ENCODE measurements at regions not wholly inside any gene's neighbourhood (a gene's known extent, or its start where the extent isn't known, plus 50 kb on each side); places are given as distances from the start of the nearest gene placed in this dataset.

DNA sequence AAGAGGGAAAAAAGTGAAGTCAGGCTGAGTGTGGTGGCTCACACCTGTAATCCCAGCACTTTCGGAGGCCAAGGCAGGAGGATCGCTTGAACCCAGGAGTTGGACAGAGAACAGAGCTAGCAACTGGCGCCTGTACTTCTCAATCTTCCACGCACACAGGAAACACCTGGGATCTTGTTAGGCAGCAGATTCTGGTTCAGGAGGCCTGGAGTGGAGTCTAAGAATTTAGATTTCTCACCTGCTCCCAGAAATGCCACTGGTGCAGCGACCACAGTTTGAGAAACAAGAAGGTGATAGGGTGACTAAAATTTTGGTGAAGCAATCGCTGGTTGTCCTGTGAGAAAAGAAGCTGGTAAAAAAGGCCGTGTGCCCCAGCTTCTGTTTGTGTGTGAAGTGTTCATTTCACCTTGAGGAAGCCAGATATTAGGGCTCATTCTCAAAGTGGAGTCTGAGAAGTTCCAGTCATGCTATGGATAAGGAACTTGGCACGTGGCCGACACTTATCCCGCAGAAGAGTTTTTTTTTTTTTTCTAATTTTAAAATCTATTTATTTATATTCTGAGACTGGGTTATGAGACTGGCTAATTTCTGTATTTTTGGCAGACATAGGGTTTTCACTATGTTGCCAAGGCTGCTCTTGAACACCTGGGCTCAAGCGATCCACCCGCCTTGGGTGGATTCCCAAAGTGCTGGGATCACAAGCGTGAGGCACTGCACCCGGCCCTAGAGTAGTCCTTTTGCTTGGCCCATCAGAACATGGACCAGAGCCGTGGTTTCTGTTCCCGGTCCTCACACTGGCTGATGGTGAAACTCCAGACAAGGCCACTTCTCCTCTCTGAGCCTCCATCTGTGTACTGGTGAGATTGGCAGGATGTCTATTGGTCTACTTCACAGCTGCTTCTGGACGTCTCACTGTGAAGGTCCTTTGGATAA, 324.6 kb upstream of the PROK2 start (continued):
- TF ChIP-seq, protein P1, sequence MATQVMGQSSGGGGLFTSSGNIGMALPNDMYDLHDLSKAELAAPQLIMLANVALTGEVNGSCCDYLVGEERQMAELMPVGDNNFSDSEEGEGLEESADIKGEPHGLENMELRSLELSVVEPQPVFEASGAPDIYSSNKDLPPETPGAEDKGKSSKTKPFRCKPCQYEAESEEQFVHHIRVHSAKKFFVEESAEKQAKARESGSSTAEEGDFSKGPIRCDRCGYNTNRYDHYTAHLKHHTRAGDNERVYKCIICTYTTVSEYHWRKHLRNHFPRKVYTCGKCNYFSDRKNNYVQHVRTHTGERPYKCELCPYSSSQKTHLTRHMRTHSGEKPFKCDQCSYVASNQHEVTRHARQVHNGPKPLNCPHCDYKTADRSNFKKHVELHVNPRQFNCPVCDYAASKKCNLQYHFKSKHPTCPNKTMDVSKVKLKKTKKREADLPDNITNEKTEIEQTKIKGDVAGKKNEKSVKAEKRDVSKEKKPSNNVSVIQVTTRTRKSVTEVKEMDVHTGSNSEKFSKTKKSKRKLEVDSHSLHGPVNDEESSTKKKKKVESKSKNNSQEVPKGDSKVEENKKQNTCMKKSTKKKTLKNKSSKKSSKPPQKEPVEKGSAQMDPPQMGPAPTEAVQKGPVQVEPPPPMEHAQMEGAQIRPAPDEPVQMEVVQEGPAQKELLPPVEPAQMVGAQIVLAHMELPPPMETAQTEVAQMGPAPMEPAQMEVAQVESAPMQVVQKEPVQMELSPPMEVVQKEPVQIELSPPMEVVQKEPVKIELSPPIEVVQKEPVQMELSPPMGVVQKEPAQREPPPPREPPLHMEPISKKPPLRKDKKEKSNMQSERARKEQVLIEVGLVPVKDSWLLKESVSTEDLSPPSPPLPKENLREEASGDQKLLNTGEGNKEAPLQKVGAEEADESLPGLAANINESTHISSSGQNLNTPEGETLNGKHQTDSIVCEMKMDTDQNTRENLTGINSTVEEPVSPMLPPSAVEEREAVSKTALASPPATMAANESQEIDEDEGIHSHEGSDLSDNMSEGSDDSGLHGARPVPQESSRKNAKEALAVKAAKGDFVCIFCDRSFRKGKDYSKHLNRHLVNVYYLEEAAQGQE (IDR thresholded peaks at IDR 0.05; ENCODE audit: low read depth, low read length): no peak
- TF ChIP-seq TEAD4 (IDR thresholded peaks at IDR 0.05; ENCODE audit: borderline replicate concordance, insufficient read depth) (no peak), RFX5 (IDR thresholded peaks at IDR 0.05; ENCODE audit: low read length) (no peak), FOXJ3 (CRISPR knock-in tag; IDR thresholded peaks at IDR 0.05) (no peak), ELF1 (IDR thresholded peaks at IDR 0.05) (no peak), JUND (IDR thresholded peaks at IDR 0.05) (no peak)
- TF ChIP-seq, protein P2, sequence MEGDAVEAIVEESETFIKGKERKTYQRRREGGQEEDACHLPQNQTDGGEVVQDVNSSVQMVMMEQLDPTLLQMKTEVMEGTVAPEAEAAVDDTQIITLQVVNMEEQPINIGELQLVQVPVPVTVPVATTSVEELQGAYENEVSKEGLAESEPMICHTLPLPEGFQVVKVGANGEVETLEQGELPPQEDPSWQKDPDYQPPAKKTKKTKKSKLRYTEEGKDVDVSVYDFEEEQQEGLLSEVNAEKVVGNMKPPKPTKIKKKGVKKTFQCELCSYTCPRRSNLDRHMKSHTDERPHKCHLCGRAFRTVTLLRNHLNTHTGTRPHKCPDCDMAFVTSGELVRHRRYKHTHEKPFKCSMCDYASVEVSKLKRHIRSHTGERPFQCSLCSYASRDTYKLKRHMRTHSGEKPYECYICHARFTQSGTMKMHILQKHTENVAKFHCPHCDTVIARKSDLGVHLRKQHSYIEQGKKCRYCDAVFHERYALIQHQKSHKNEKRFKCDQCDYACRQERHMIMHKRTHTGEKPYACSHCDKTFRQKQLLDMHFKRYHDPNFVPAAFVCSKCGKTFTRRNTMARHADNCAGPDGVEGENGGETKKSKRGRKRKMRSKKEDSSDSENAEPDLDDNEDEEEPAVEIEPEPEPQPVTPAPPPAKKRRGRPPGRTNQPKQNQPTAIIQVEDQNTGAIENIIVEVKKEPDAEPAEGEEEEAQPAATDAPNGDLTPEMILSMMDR (IDR thresholded peaks at IDR 0.05): no peak
- TF ChIP-seq, protein P3, sequence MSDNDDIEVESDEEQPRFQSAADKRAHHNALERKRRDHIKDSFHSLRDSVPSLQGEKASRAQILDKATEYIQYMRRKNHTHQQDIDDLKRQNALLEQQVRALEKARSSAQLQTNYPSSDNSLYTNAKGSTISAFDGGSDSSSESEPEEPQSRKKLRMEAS (IDR thresholded peaks at IDR 0.05; ENCODE audit: low read depth): no peak

DNA sequence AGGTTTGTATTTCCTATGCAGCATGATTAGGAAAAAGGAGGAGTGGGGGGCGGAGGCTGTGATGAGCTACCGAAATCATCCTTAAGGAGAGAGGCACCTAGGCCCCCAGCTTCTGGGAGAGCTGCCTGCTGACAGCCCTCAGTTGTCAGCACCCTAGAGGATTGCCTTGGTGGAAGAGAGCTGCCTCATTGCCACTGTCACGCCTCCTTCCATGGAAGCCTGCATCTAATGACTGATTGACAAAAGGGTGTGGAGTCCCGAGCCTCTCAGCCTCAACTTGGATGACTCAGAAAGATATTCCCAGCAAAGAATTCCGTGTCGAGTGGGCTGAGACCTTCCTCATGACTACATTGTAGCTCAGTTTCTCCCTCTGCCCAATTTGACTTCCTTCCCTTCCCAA, 320.4 kb upstream of the PROK2 start:
- Histone ChIP-seq H4K20me1 (ENCODE audit: insufficient read depth) (no peaks in the 10 kb centered on the region), H3K9me3 (no peaks in the 10 kb centered on the region), H3F3A (replicated peaks; ENCODE audit: insufficient read depth) (no peaks in the 10 kb centered on the region), H3K9me2 (no peaks in the 10 kb centered on the region), H3K4me2 (no peak overlapping the region), H3K9ac (no peak overlapping the region), H2AFZ (ENCODE audit: low read depth) (no peak overlapping the region), H3K4me3 (ENCODE audit: low read depth in 2 of 2, low read length in 1 of 2) (no peak overlapping the region), H3K27ac (ENCODE audit: low read depth in 2 of 2, low read length in 1 of 2) (no peak overlapping the region), H3K4me1 (ENCODE audit: control insufficient read depth in 1 of 2, insufficient read depth in 2 of 2, low read depth in 1 of 2, low read length in 1 of 2) (peaks cover 0 to 8% of the 10 kb centered on the region in 2 experiments; a peak in 1 of 4 replicates), H3K36me3 (replicated peaks in 1 of 2; ENCODE audit: control insufficient read depth in 1 of 2, insufficient read depth in 2 of 2, low read length in 1 of 2) (no peaks in the 10 kb centered on the region), H3K27me3 (ENCODE audit: insufficient read depth) (peaks cover 9% of the 10 kb centered on the region; the same call in 1 of the 2 replicates), H3K79me2 (ENCODE audit: insufficient read depth) (no peaks in the 10 kb centered on the region)
- ChIA-PET POLR2A (no interaction called here), CTCF (interaction anchor here (1.1 to 1.6 kb wide), 2 partner anchors 119 to 150 kb away, joined by 3 to 4 read pairs; no protein-coding TSS in a partner anchor)
- 38% methylated on average over 5 of the region's 6 CpGs for WGBS (ENCODE audit: low lambda C conversion rate)
- DNase-seq: no peak
- no peak for TF ChIP-seq RCOR1 (IDR thresholded peaks at IDR 0.05; ENCODE audit: low read length)
- TF ChIP-seq NRF1 (IDR thresholded peaks at IDR 0.05; ENCODE audit: low read depth, low read length): no peak
- TF ChIP-seq RFX5 (IDR thresholded peaks at IDR 0.05; ENCODE audit: low read length): no peak
- TF ChIP-seq, protein P4, sequence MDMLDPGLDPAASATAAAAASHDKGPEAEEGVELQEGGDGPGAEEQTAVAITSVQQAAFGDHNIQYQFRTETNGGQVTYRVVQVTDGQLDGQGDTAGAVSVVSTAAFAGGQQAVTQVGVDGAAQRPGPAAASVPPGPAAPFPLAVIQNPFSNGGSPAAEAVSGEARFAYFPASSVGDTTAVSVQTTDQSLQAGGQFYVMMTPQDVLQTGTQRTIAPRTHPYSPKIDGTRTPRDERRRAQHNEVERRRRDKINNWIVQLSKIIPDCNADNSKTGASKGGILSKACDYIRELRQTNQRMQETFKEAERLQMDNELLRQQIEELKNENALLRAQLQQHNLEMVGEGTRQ (IDR thresholded peaks at IDR 0.05; ENCODE audit: borderline replicate concordance, low read depth, low read length): no peak
- no peak for TF ChIP-seq MEF2A (IDR thresholded peaks at IDR 0.05; ENCODE audit: borderline replicate concordance, low read depth)
- TF ChIP-seq POLR2AphosphoS5 (IDR thresholded peaks at IDR 0.05; ENCODE audit: low read depth, low read length): no peak
- TF ChIP-seq, protein P1 (IDR thresholded peaks at IDR 0.05; ENCODE audit: low read depth, low read length): no peak
- TF ChIP-seq YY1 (IDR thresholded peaks at IDR 0.05; ENCODE audit: low read depth): no peak
- TF ChIP-seq, protein P5, sequence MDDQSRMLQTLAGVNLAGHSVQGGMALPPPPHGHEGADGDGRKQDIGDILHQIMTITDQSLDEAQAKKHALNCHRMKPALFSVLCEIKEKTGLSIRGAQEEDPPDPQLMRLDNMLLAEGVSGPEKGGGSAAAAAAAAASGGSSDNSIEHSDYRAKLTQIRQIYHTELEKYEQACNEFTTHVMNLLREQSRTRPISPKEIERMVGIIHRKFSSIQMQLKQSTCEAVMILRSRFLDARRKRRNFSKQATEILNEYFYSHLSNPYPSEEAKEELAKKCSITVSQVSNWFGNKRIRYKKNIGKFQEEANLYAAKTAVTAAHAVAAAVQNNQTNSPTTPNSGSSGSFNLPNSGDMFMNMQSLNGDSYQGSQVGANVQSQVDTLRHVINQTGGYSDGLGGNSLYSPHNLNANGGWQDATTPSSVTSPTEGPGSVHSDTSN (IDR thresholded peaks at IDR 0.05): no peak
